ENCODE measurements at regions not wholly inside any gene's neighbourhood (a gene's known extent, or its start where the extent isn't known, plus 50 kb on each side); places are given as distances from the start of the nearest gene placed in this dataset.
A peak's percentile ranks its signal among the peaks of the same experiment; 100 is the strongest.

GRCh38 chr3:70868561-70868960, 556.1 kb upstream of the MDFIC2 start:
- DNase-seq (no peak), ATAC-seq (no peak)
- Histone ChIP-seq H3K4me3 (ENCODE audit: low read length) (no peak overlapping the region), H3K27ac (ENCODE audit: low read length) (no peak overlapping the region), H3K27me3 (ENCODE audit: control insufficient read depth, insufficient read depth) (no peaks in the 10 kb centered on the region), H3K9me3 (ENCODE audit: control insufficient read depth, low read length) (no peaks in the 10 kb centered on the region), H3K4me1 (ENCODE audit: control insufficient read depth, insufficient read depth, low read length) (peaks cover 2% of the 10 kb centered on the region)
- WGBS, result 94% methylated on average over 2 of the region's 2 CpGs
- intact Hi-C loops (cut with DNase I), result no loop called here

- H3K9me3 ChIP-seq (ENCODE audit: control insufficient read depth, low read length), result no peaks in the 10 kb centered on the region
- intact Hi-C loops (cut with DNase I), result no loop called here
- 53% methylated on average over 5 of the region's 5 CpGs for WGBS
- H3K27ac ChIP-seq (ENCODE audit: low read length), result no peak overlapping the region
- ATAC-seq, result no peak
- H3K4me3 ChIP-seq (ENCODE audit: low read length), result no peak overlapping the region
- no peaks in the 10 kb centered on the region for H3K27me3 ChIP-seq (ENCODE audit: control insufficient read depth, insufficient read depth)
- H3K4me1 ChIP-seq (ENCODE audit: control insufficient read depth, insufficient read depth, low read length), result peaks cover 2% of the 10 kb centered on the region
- no peak for DNase-seq
Measured at GRCh38 chr3:70863049-70863448, 550.6 kb upstream of the MDFIC2 start.

GRCh38 chr3:70861855-70862254, 549.4 kb upstream of the MDFIC2 start:
- H3K4me1 ChIP-seq (ENCODE audit: control insufficient read depth, insufficient read depth, low read length), result peaks cover 2% of the 10 kb centered on the region
- no peak overlapping the region for H3K4me3 ChIP-seq (ENCODE audit: low read length)
- no peaks in the 10 kb centered on the region for H3K9me3 ChIP-seq (ENCODE audit: control insufficient read depth, low read length)
- 57% methylated on average over 2 of the region's 2 CpGs for WGBS
- ATAC-seq (peak; percentile 50 to 65), DNase-seq (no peak)
- H3K27me3 ChIP-seq (ENCODE audit: control insufficient read depth, insufficient read depth), result no peaks in the 10 kb centered on the region
- intact Hi-C loops (cut with DNase I), result no loop called here
- no peak overlapping the region for H3K27ac ChIP-seq (ENCODE audit: low read length)

- 75% methylated on average over 2 of the region's 2 CpGs for WGBS
- no peaks in the 10 kb centered on the region for H3K9me3 ChIP-seq (ENCODE audit: control insufficient read depth, low read length)
- no peaks in the 10 kb centered on the region for H3K27me3 ChIP-seq (ENCODE audit: control insufficient read depth, insufficient read depth)
- ATAC-seq (no peak), DNase-seq (no peak)
- H3K4me1 ChIP-seq (ENCODE audit: control insufficient read depth, insufficient read depth, low read length), result peaks cover 2% of the 10 kb centered on the region
- H3K27ac ChIP-seq (ENCODE audit: low read length), result no peak overlapping the region
- H3K4me3 ChIP-seq (ENCODE audit: low read length), result no peak overlapping the region
- intact Hi-C loops (cut with DNase I), result no loop called here
Measured at GRCh38 chr3:70861234-70861633, 548.8 kb upstream of the MDFIC2 start.

GRCh38 chr3:70857916-70858315, 545.5 kb upstream of the MDFIC2 start:
- ATAC-seq (no peak), DNase-seq (no peak)
- peak overlapping the region; percentile 15 for H3K4me3 ChIP-seq (ENCODE audit: low read length)
- no peaks in the 10 kb centered on the region for H3K27me3 ChIP-seq (ENCODE audit: control insufficient read depth, insufficient read depth)
- no peak overlapping the region for H3K27ac ChIP-seq (ENCODE audit: low read length)
- intact Hi-C loops (cut with DNase I), result no loop called here
- WGBS, result 50% methylated on average over 7 of the region's 7 CpGs
- H3K4me1 ChIP-seq (ENCODE audit: control insufficient read depth, insufficient read depth, low read length), result no peaks in the 10 kb centered on the region
- no peaks in the 10 kb centered on the region for H3K9me3 ChIP-seq (ENCODE audit: control insufficient read depth, low read length)

GRCh38 chr3:70856414-70857162, 544.1 kb upstream of the MDFIC2 start:
- Histone ChIP-seq H3K27me3 (ENCODE audit: control insufficient read depth, insufficient read depth) (no peaks in the 10 kb centered on the region), H3K4me1 (ENCODE audit: control insufficient read depth, insufficient read depth, low read length) (no peaks in the 10 kb centered on the region), H3K27ac (ENCODE audit: low read length) (no peak overlapping the region), H3K9me3 (ENCODE audit: control insufficient read depth, low read length) (no peaks in the 10 kb centered on the region), H3K4me3 (ENCODE audit: low read length) (no peak overlapping the region)
- intact Hi-C loops (cut with DNase I), result no loop called here
- DNase-seq (no peak), ATAC-seq (no peak)
- 92% methylated on average over 7 of the region's 7 CpGs for WGBS

GRCh38 chr3:70855149-70855548, 542.7 kb upstream of the MDFIC2 start:
- Histone ChIP-seq H3K27me3 (ENCODE audit: control insufficient read depth, insufficient read depth) (no peaks in the 10 kb centered on the region), H3K4me3 (ENCODE audit: low read length) (no peak overlapping the region), H3K4me1 (ENCODE audit: control insufficient read depth, insufficient read depth, low read length) (peaks cover 5% of the 10 kb centered on the region), H3K27ac (ENCODE audit: low read length) (no peak overlapping the region), H3K9me3 (ENCODE audit: control insufficient read depth, low read length) (no peaks in the 10 kb centered on the region)
- intact Hi-C loops (cut with DNase I), result no loop called here
- ATAC-seq (no peak), DNase-seq (no peak)
- 83% methylated on average over 2 of the region's 2 CpGs for WGBS

- Histone ChIP-seq H3K4me1 (ENCODE audit: control insufficient read depth, insufficient read depth, low read length) (peaks cover 7% of the 10 kb centered on the region), H3K27me3 (ENCODE audit: control insufficient read depth, insufficient read depth) (no peaks in the 10 kb centered on the region), H3K27ac (ENCODE audit: low read length) (no peak overlapping the region), H3K9me3 (ENCODE audit: control insufficient read depth, low read length) (no peaks in the 10 kb centered on the region), H3K4me3 (ENCODE audit: low read length) (no peak overlapping the region)
- no peak for ATAC-seq
- DNase-seq, result no peak
- WGBS, result 43% methylated on average over 6 of the region's 6 CpGs
- intact Hi-C loops (cut with DNase I), result no loop called here
Measured at GRCh38 chr3:70854108-70854507, 541.7 kb upstream of the MDFIC2 start.

GRCh38 chr3:70853161-70853944, 540.9 kb upstream of the MDFIC2 start:
- no peak for DNase-seq
- no peaks in the 10 kb centered on the region for H3K27me3 ChIP-seq (ENCODE audit: control insufficient read depth, insufficient read depth)
- no peak overlapping the region for H3K27ac ChIP-seq (ENCODE audit: low read length)
- H3K9me3 ChIP-seq (ENCODE audit: control insufficient read depth, low read length), result no peaks in the 10 kb centered on the region
- 61% methylated on average over 5 of the region's 5 CpGs for WGBS
- intact Hi-C loops (cut with DNase I), result no loop called here
- H3K4me3 ChIP-seq (ENCODE audit: low read length), result no peak overlapping the region
- H3K4me1 ChIP-seq (ENCODE audit: control insufficient read depth, insufficient read depth, low read length), result peaks cover 7% of the 10 kb centered on the region
- ATAC-seq, result no peak

- ATAC-seq (peak; percentile 64 to 67), DNase-seq (no peak)
- H3K27ac ChIP-seq (ENCODE audit: low read length), result no peak overlapping the region
- WGBS, result 71% methylated on average over 6 of the region's 6 CpGs
- H3K4me3 ChIP-seq (ENCODE audit: low read length), result no peak overlapping the region
- H3K4me1 ChIP-seq (ENCODE audit: control insufficient read depth, insufficient read depth, low read length), result peaks cover 7% of the 10 kb centered on the region
- H3K27me3 ChIP-seq (ENCODE audit: control insufficient read depth, insufficient read depth), result no peaks in the 10 kb centered on the region
- intact Hi-C loops (cut with DNase I), result no loop called here
- H3K9me3 ChIP-seq (ENCODE audit: control insufficient read depth, low read length), result no peaks in the 10 kb centered on the region
Measured at GRCh38 chr3:70849911-70850699, 537.7 kb upstream of the MDFIC2 start.
